ENCODE measurements at regions not wholly inside any gene's neighbourhood (a gene's known extent, or its start where the extent isn't known, plus 50 kb on each side); places are given as distances from the start of the nearest gene placed in this dataset.
"Not testable (repeated sequence)": the region's sequence is repeated elsewhere in the genome, so short reads cannot be mapped to it uniquely, and the experiment has no call there.

DNA sequence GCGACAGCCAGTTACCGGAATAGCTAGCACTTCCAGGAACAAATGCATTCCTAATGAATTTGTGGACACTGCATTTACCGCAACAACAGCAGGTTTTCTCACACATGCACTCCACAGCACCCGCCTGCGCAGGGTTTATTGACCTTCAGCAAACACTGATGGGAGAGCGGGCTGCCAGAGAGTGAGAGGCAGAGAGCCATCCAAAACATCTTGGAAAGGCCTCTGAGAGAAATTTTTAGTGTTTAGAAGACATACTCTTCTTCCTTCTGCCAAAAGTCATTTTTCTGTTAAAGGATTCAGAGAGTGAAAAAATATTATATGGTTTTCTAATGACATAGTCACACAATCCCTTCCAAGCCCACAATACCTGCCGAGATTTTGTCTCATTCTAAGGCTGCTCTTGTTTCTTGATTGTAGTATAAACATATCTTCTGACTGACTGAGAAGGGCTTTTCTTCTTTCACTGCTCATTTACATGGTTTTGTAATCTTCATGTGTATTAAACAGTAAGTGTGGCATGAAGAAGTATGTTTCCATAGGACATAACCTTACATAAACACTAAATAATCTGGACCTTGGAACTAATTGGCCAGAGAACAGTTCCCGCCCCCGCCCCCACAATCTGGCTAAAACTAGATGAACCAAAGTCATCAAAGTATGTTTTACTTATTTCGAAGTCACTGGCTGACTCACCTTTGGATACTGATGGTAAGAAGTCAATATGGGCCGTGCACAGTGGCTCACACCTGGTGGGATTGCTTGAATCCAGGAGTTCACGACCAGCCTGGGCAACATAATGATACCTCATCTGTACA lies 432.5 kb upstream of the MEF2C start:
- Mint-ChIP-seq H3K9me3 (peaks cover 12% of the 10 kb centered on the region), H3K4me1 (ENCODE audit: low read depth) (peaks cover 24% of the 10 kb centered on the region), H3K27ac (no peak overlapping the region), H3K27me3 (ENCODE audit: low read depth) (no peaks in the 10 kb centered on the region), H3K36me3 (ENCODE audit: low read depth) (no peaks in the 10 kb centered on the region), H3K4me3 (ENCODE audit: low read depth) (no peak overlapping the region)
- intact Hi-C loops (cut with micrococcal nuclease): loop anchor here (2.0 kb wide), 2 partner anchors 27 to 251 kb away; no protein-coding TSS in a partner anchor
- no peak for DNase-seq (ENCODE audit: low spot score)

DNA sequence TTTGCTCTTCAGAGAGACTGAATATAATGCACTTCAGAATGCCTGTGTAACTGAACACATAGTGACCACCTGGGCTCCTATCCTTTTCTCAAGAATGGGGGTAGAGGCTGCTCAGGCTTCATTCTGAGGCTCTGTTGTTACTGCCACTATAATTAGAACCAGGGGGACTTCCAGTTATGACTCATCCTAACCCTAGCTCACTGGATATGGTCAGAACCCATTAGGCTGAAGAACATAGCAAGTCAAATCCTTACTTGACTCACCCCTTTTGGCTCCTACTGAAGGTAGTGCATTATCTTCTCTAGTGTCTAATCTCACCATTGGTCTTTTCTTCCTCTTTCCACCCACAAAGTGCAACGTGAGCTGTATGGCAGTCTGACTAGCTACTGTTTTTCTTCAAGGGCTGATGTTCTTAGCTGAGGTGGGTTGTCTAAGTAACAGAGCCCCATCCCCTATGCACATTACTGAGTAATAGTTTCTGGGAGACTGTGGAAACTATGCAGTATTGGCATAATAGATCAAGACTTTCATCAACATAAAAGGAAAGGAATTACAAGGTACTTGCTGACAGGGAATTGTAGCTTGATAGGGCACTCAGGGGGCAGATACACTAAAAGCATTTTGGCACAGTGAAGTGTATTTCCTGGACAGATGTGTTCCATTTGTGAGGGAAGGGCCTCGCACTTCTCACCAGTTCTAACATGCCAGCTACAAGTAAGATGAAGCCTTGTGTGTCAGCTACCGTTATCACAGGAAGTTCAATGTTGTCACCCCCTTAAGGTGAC lies 431.0 kb upstream of the MEF2C start:
- no peak for DNase-seq (ENCODE audit: low spot score)
- Mint-ChIP-seq H3K27me3 (ENCODE audit: low read depth) (peaks cover 2% of the 10 kb centered on the region), H3K36me3 (ENCODE audit: low read depth) (no peaks in the 10 kb centered on the region), H3K4me3 (ENCODE audit: low read depth) (no peak overlapping the region), H3K27ac (peak overlapping the region; percentile 84), H3K4me1 (ENCODE audit: low read depth) (peaks cover 24% of the 10 kb centered on the region), H3K9me3 (peaks cover 15% of the 10 kb centered on the region)
- intact Hi-C loops (cut with micrococcal nuclease): loop anchor here (1.0 to 5.0 kb wide), 9 partner anchors 17 to 582 kb away; no protein-coding TSS in a partner anchor

DNA sequence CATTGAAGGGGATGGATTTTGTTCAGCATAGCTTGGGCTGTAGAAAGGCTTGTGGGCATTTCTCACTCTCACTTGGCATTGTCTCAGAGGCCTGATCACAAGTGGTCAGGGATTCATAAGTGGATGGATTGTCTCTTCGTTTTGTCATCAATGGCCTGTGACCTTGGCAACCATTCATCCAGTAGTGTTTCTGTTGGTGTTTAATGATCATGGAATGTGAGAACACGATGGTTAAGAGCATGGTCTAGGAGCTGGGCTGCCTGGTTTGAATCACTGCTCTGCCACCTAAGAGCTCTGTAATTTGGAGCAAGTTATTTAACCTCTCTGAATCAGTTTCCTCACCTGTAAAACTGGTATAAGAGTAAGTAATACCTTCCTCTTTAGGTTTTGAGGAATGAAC lies 430.1 kb upstream of the MEF2C start:
- no peak overlapping the region for H3K4me3 Mint-ChIP-seq (ENCODE audit: low read depth)
- DNase-seq (ENCODE audit: low spot score): no peak
- H3K36me3 Mint-ChIP-seq (ENCODE audit: low read depth): no peaks in the 10 kb centered on the region
- peaks cover 24% of the 10 kb centered on the region for H3K4me1 Mint-ChIP-seq (ENCODE audit: low read depth)
- H3K27ac Mint-ChIP-seq: no peak overlapping the region
- H3K9me3 Mint-ChIP-seq: peaks cover 11% of the 10 kb centered on the region
- intact Hi-C loops (cut with micrococcal nuclease): loop anchor here (5.0 kb wide), 4 partner anchors 71 to 581 kb away; no protein-coding TSS in a partner anchor
- peaks cover 2% of the 10 kb centered on the region for H3K27me3 Mint-ChIP-seq (ENCODE audit: low read depth)

DNA sequence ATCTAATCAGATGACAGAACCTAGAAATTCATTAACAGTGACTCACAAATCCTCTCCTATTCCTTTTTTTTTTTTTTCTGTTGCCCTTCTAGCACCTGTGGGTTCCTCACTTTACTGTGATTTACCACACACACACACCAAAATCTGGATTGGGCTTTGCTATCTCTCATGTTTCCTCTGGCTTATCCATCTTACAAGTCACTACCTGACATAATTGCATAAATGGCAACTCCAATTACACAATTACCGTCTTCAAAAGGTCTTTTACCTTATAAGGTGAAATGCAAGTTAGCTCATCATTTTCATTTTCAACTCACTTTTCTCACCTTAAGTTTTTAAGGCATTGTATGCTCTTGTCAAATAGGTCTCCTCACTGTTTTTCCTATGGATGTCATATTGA lies 426.3 kb upstream of the MEF2C start:
- Mint-ChIP-seq H3K4me1 (ENCODE audit: low read depth) (peaks cover 17% of the 10 kb centered on the region), H3K9me3 (peaks cover 4% of the 10 kb centered on the region), H3K27me3 (ENCODE audit: low read depth) (peaks cover 2% of the 10 kb centered on the region), H3K4me3 (ENCODE audit: low read depth) (no peak overlapping the region), H3K36me3 (ENCODE audit: low read depth) (no peaks in the 10 kb centered on the region), H3K27ac (no peak overlapping the region)
- intact Hi-C loops (cut with micrococcal nuclease): no loop called here
- no peak for DNase-seq (ENCODE audit: low spot score)

DNA sequence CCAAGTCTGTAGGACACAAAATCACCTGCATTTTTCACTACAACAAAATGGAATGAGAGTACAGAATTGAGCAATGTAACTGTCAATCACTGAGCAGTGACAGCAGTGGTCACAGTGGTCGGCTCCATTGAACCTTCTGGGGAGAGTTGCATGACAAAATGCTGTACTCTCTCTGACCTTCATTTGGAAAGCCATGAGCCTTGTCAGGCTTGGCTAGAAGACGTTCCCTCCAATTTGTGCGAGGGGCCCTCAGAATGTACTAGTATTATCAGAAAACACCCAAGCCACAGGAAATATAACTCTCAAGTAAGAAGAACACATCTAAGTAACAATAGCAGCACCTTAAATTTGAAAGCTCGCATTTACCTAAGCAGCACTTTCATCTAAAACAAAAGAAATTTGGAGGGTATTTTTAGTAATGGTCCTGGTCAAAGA lies 425.6 kb upstream of the MEF2C start:
- Mint-ChIP-seq H3K36me3 (ENCODE audit: low read depth) (no peaks in the 10 kb centered on the region), H3K4me1 (ENCODE audit: low read depth) (peaks cover 11% of the 10 kb centered on the region), H3K4me3 (ENCODE audit: low read depth) (no peak overlapping the region), H3K27ac (no peak overlapping the region), H3K9me3 (peaks cover 4% of the 10 kb centered on the region), H3K27me3 (ENCODE audit: low read depth) (peaks cover 2% of the 10 kb centered on the region)
- no peak for DNase-seq (ENCODE audit: low spot score)
- intact Hi-C loops (cut with micrococcal nuclease): no loop called here

DNA sequence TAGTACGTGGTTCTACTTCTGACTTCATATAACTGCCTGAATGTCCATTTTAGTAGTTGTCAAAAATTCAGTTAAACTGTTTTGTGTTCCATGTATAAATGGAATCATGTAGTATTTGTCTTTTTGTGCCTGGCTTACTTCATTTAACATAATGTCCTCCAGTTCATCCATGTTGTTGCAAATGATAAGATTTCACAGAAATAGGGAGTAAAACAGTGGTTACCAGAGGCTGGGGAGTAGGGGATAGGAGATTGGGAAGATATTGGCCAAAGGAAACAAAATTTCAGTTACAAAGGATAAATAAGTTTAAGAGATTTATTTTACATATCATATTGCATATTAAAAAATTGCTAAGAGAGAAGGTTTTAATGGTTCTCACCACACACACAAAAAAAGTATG lies 425.0 kb upstream of the MEF2C start:
- H3K27me3 Mint-ChIP-seq (ENCODE audit: low read depth): peaks cover 2% of the 10 kb centered on the region
- H3K27ac Mint-ChIP-seq: no peak overlapping the region
- H3K4me1 Mint-ChIP-seq (ENCODE audit: low read depth): peaks cover 5% of the 10 kb centered on the region
- DNase-seq (ENCODE audit: low spot score): no peak
- no peak overlapping the region for H3K4me3 Mint-ChIP-seq (ENCODE audit: low read depth)
- intact Hi-C loops (cut with micrococcal nuclease): no loop called here
- peaks cover 4% of the 10 kb centered on the region for H3K9me3 Mint-ChIP-seq
- no peaks in the 10 kb centered on the region for H3K36me3 Mint-ChIP-seq (ENCODE audit: low read depth)

DNA sequence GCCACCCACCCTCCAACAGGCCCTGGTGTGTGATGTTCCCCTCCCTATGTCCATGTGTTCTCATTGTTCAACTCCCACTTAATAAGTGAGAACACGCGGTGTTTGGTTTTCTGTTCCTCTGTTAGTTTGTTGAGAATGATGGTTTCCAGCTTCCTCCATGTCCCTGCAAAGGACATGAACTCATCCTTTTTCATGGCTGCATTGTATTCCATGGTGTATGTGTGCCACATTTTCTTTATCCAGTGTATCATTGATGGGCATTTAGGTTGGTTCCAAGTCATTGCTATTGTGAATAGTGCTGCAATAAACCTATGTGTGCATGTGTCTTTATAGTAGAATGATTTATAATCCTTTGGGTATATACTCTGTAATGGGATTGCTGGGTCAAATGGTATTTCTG lies 424.2 kb upstream of the MEF2C start:
- H3K36me3 Mint-ChIP-seq (ENCODE audit: low read depth); H3K4me1 Mint-ChIP-seq (ENCODE audit: low read depth); H3K27ac Mint-ChIP-seq; DNase-seq (ENCODE audit: low spot score); H3K27me3 Mint-ChIP-seq (ENCODE audit: low read depth); H3K9me3 Mint-ChIP-seq; intact Hi-C loops (cut with micrococcal nuclease); H3K4me3 Mint-ChIP-seq (ENCODE audit: low read depth): not testable (repeated sequence)

DNA sequence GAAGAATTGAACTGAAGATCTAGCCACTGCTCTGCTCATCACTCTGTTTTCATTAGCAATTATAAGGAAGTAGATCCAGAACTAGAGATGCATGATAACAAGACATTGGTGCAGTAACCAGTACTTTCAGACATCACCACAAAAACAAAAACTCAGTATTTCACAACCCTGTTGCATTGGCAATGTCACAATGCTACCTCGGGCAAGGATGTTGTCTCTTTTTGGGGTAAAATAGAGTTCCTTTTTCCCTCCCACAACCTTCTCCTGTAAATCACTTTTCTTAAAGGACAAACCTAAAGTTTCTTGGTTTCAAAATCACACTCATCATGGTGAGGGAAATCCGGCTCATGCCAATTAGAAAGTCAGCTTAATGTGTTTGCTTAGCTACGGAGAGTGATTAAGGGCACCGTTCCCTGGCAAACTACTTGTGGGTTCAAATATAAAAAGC lies 420.1 kb upstream of the MEF2C start:
- Mint-ChIP-seq H3K36me3 (ENCODE audit: low read depth) (no peaks in the 10 kb centered on the region), H3K27me3 (ENCODE audit: low read depth) (no peaks in the 10 kb centered on the region), H3K4me3 (ENCODE audit: low read depth) (no peak overlapping the region), H3K4me1 (ENCODE audit: low read depth) (peaks cover 2% of the 10 kb centered on the region), H3K9me3 (no peaks in the 10 kb centered on the region), H3K27ac (no peak overlapping the region)
- DNase-seq (ENCODE audit: low spot score): no peak
- intact Hi-C loops (cut with micrococcal nuclease): no loop called here

DNA sequence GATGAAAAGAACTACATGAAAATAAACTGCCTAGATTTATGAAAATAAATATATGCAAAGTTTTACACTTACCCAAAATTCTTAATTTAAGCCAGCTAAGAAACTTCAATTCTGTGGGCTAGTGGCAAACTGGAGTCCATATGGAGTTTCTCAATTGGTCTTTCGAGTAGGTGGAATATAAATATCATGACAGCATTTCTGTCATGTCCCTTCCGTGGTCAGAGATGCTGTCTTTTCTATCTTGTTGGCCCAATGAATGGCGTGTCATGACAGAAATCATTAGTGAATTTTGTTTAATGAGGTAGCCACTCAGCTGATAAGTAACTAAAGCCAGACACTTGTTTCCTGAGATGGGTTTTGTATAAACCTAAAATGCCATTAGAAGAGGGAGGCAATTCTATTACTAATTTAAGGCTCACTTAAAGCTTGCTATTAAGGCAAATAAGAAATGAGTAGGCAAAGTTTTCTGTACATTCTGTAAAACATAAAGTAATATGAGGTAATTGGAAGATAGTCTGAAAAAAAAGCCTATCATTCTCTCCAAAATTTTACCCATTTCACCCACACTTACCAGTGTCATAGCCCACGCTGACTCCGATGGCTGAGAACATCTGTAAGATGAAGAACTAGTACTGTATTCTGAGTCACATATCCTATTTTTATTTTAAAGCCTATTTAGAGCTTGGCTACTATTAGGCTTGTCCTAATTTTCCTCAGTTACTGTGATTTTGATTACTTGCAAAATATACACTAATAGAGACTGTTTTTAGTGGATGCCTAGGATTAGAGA lies 419.3 kb upstream of the MEF2C start:
- intact Hi-C loops (cut with micrococcal nuclease): no loop called here
- Mint-ChIP-seq H3K27ac (no peak overlapping the region), H3K36me3 (ENCODE audit: low read depth) (no peaks in the 10 kb centered on the region), H3K4me3 (ENCODE audit: low read depth) (no peak overlapping the region), H3K27me3 (ENCODE audit: low read depth) (no peaks in the 10 kb centered on the region), H3K4me1 (ENCODE audit: low read depth) (peaks cover 3% of the 10 kb centered on the region), H3K9me3 (no peaks in the 10 kb centered on the region)
- DNase-seq (ENCODE audit: low spot score): no peak

DNA sequence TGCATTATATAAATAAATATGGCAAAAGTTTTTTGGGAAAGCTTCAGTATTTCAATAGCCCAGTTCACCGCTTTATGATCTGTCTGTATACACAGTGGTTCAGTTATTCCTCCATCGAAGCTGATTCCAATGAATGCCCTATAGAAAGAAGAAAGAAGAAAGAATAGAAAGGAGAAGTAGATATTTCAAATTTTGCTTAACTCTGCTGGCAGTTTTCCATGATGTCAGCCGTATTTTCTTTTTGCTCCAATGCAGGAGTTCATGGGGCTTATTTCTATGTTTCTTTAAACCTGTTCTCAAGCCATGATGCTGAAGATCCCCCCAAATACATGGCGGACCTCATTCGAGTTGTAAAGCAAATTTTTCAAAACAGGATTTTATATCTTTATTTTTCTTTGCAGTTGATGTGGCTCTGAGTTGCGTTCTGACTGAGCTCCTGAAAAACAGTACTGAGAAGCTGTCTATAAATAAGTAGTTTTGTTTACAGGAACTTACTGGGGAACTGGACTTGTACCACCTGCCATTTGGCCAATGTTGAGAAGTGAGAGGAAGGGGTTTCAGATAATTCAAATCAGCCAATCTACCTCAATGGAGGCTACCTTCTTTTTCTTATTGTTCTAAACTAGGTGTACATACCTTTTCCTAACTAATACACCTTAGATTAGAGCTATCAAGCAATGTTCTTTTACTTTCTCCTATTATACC lies 418.5 kb upstream of the MEF2C start:
- Mint-ChIP-seq H3K27ac (no peak overlapping the region), H3K4me1 (ENCODE audit: low read depth) (peaks cover 9% of the 10 kb centered on the region), H3K36me3 (ENCODE audit: low read depth) (no peaks in the 10 kb centered on the region), H3K4me3 (ENCODE audit: low read depth) (no peak overlapping the region), H3K9me3 (no peaks in the 10 kb centered on the region), H3K27me3 (ENCODE audit: low read depth) (no peaks in the 10 kb centered on the region)
- no peak for DNase-seq (ENCODE audit: low spot score)
- intact Hi-C loops (cut with micrococcal nuclease): no loop called here

DNA sequence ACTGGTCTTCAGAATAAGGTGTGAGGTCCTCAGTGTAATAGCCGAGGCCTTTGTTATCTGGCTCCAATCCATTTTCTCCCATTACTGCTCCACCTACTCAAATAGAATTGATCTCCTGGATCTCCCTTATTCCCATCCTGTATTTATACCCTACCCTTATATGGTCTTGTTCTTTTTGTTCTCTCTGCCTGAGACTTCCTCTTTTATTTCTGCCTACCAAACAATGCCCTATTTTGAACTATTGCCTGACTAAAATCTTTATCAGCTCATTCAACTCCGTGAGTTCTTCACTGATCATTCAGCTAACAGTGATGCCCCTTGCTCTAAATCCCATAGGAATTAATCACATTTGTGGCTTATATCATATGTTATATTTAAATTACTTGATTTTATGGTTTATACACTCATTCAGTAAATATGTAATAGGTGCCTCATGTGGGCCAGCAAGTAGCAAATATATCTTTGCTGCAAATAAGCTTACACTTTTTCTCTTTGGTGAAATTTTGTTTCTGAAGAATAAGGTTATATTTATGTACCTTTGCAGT lies 417.5 kb upstream of the MEF2C start:
- DNase-seq (ENCODE audit: low spot score): no peak
- Mint-ChIP-seq H3K9me3 (no peaks in the 10 kb centered on the region), H3K4me1 (ENCODE audit: low read depth) (peaks cover 9% of the 10 kb centered on the region), H3K27ac (no peak overlapping the region), H3K4me3 (ENCODE audit: low read depth) (no peak overlapping the region), H3K27me3 (ENCODE audit: low read depth) (no peaks in the 10 kb centered on the region), H3K36me3 (ENCODE audit: low read depth) (no peaks in the 10 kb centered on the region)
- intact Hi-C loops (cut with micrococcal nuclease): no loop called here

DNA sequence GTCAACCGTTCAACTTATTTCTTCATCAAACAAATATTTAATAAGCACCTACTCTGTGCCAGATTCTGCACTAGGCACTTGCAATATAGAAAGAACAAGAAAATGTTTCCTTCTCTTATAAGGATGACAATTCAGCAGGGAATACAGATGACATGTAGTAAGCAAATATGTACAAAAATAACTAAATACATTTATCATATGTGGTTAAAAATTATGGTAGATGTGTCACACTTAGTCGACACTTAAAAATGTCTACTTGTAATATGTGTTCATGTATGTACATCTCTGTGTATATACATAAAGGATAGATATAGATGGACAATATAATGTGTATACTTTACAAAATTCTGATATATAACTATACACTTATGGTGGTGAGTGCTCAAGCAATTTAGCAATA lies 417.0 kb upstream of the MEF2C start:
- Mint-ChIP-seq H3K36me3 (ENCODE audit: low read depth) (no peaks in the 10 kb centered on the region), H3K27me3 (ENCODE audit: low read depth) (no peaks in the 10 kb centered on the region), H3K4me1 (ENCODE audit: low read depth) (peaks cover 9% of the 10 kb centered on the region), H3K27ac (no peak overlapping the region), H3K9me3 (no peaks in the 10 kb centered on the region), H3K4me3 (ENCODE audit: low read depth) (no peak overlapping the region)
- intact Hi-C loops (cut with micrococcal nuclease): no loop called here
- no peak for DNase-seq (ENCODE audit: low spot score)

Data from activated T-helper 2 cell treated with anti-CD3 and anti-CD28 coated beads, Interferon-gamma antibody, Interleukin-2, Interleukin-4, amounts not matched to agents 10 μg/mL and 5 μg/mL and 100 μg/mL, durations not matched to agents 14 hours and 24 hours and 36 hours (primary cell).